HG02981 (cell line): ENCODE measurements at regions not wholly inside any gene's neighbourhood (a gene's known extent, or its start where the extent isn't known, plus 50 kb on each side); places are given as distances from the start of the nearest gene placed in this dataset.
A peak's percentile ranks its signal among the peaks of the same experiment; 100 is the strongest.

Source experiments
- ATAC-seq: cut with Tn5 transposase; IDR thresholded peaks from one replicate; pipeline ENCODE4 v1.9.1; 2021; ENCODE audit warnings: mild to moderate bottlenecking, moderate library complexity; ENCODE audit not compliant: unreplicated experiment

- ATAC-seq: no peak
Observed at GRCh38 chr2:213202011-213202410, 50.6 kb upstream of the IKZF2 start.

GRCh38 chr2:213205944-213206343 is 54.5 kb upstream of the IKZF2 start:
- ATAC-seq: no peak

GRCh38 chr2:213213186-213213585 is 61.8 kb upstream of the IKZF2 start:
- ATAC-seq: no peak

GRCh38 chr2:213214209-213214608 is 62.8 kb upstream of the IKZF2 start:
- no peak for ATAC-seq

GRCh38 chr2:213216461-213216860 is 65.0 kb upstream of the IKZF2 start:
- ATAC-seq: no peak

GRCh38 chr2:213219816-213220215 is 64.4 kb upstream of the SPAG16 start:
- ATAC-seq: no peak

GRCh38 chr2:213220967-213221603 is 63.2 kb upstream of the SPAG16 start:
- ATAC-seq: peak; percentile 76

GRCh38 chr2:213221957-213222356 is 62.3 kb upstream of the SPAG16 start:
- no peak for ATAC-seq

GRCh38 chr2:213224366-213224765 is 59.9 kb upstream of the SPAG16 start:
- ATAC-seq: no peak

GRCh38 chr2:213225866-213226265 is 58.4 kb upstream of the SPAG16 start:
- no peak for ATAC-seq

GRCh38 chr2:213227458-213227857 is 56.8 kb upstream of the SPAG16 start:
- peak; percentile 87 for ATAC-seq

- no peak for ATAC-seq
Observed at GRCh38 chr2:213228638-213229037, 55.6 kb upstream of the SPAG16 start.

GRCh38 chr2:213229814-213230213 is 54.5 kb upstream of the SPAG16 start:
- peak; percentile 30 for ATAC-seq

GRCh38 chr2:213231966-213232365 is 52.3 kb upstream of the SPAG16 start:
- ATAC-seq: no peak

- ATAC-seq: peak; percentile 89
Observed at GRCh38 chr2:213232649-213233437, 51.4 kb upstream of the SPAG16 start.

- ATAC-seq: no peak
Observed at GRCh38 chr2:213233438-213234330, 50.6 kb upstream of the SPAG16 start.
